ENCODE measurements at regions not wholly inside any gene's neighbourhood (a gene's known extent, or its start where the extent isn't known, plus 50 kb on each side); places are given as distances from the start of the nearest gene placed in this dataset.

- Histone ChIP-seq H4K91ac (replicated peaks; ENCODE audit: insufficient read length, low read length) (no peak overlapping the region), H3K27me3 (replicated peaks in 1 of 4; ENCODE audit: control insufficient read depth in 3 of 4, extremely low read depth in 1 of 4, insufficient read depth in 3 of 4, low read length in 3 of 4) (no peaks in the 10 kb centered on the region), H3K79me2 (ENCODE audit: control insufficient read depth in 1 of 2, insufficient read depth in 2 of 2, low read length in 2 of 2) (no peaks in the 10 kb centered on the region), H3K14ac (ENCODE audit: insufficient read length) (no peak overlapping the region), H3K9me3 (ENCODE audit: insufficient read depth in 2 of 2, low read depth in 1 of 2, low read length in 1 of 2) (no peaks in the 10 kb centered on the region), H3K27ac (ENCODE audit: low read depth, low read length) (no peak overlapping the region), H3K4me1 (replicated peaks in 1 of 4; ENCODE audit: control insufficient read depth in 3 of 4, insufficient read depth in 4 of 4, low read length in 3 of 4) (peaks cover 0 to 5% (median 2%) of the 10 kb centered on the region in 4 experiments; a peak in 3 of 7 replicates), H3K56ac (replicated peaks; ENCODE audit: insufficient read length, low read depth, low read length) (no peak overlapping the region), H2BK120ac (replicated peaks; ENCODE audit: low read depth, low read length) (no peak overlapping the region), H2AFZ (ENCODE audit: low read length) (no peak overlapping the region), H3K4me2 (ENCODE audit: insufficient read depth in 1 of 2, low read depth in 2 of 2, low read length in 2 of 2) (no peak overlapping the region), H3K4ac (replicated peaks; ENCODE audit: insufficient read length, low read depth, low read length) (no peak overlapping the region), H3K23me2 (ENCODE audit: low read depth, low read length) (no peaks in the 10 kb centered on the region), H2AK5ac (ENCODE audit: low read depth, low read length) (no peak overlapping the region), H2BK5ac (ENCODE audit: low read depth, low read length) (no peak overlapping the region), H3K36me3 (ENCODE audit: control insufficient read depth in 2 of 4, insufficient read depth in 4 of 4, low read length in 3 of 4) (no peaks in the 10 kb centered on the region), H3K9ac (replicated peaks in 1 of 4; ENCODE audit: extremely low read depth in 1 of 4, low read depth in 3 of 4, low read length in 3 of 4) (no peak overlapping the region), H3K23ac (ENCODE audit: insufficient read length) (no peak overlapping the region), H4K8ac (ENCODE audit: extremely low read depth, insufficient read depth, low read length) (no peak overlapping the region), H3K18ac (ENCODE audit: extremely low read depth, low read length) (no peak overlapping the region), H2BK15ac (ENCODE audit: low read length) (no peak overlapping the region), H3K4me3 (ENCODE audit: extremely low read depth in 1 of 4, insufficient read depth in 2 of 4, low read depth in 3 of 4, low read length in 4 of 4) (no peak overlapping the region), H4K5ac (ENCODE audit: insufficient read length, low read depth, low read length) (no peak overlapping the region), H4K20me1 (replicated peaks in 1 of 2; ENCODE audit: control insufficient read depth in 1 of 2, insufficient read depth in 2 of 2, low read length in 2 of 2) (no peaks in the 10 kb centered on the region), H3K79me1 (ENCODE audit: low read depth, low read length) (no peaks in the 10 kb centered on the region), H2BK20ac (ENCODE audit: low read length) (no peak overlapping the region), H2BK12ac (ENCODE audit: low read depth, low read length) (no peak overlapping the region)
- CTCF ChIA-PET (ENCODE audit: partially characterized antibody) = interaction anchor here (0.6 to 1.3 kb wide), 2 partner anchors 17 to 99 kb away, joined by 3 read pairs; no protein-coding TSS in a partner anchor
- no peak for DNase-seq (ENCODE audit: low read depth in 1 of 2, low spot score in 2 of 2)
- no peak for FAIRE-seq
- POLR2A ChIA-PET (ENCODE audit: partially characterized antibody) = no interaction called here
- no peak for TF ChIP-seq EP300 (IDR thresholded peaks at IDR 0.05; ENCODE audit: borderline replicate concordance in 1 of 2, low read depth in 2 of 2, low read length in 2 of 2)
- TF ChIP-seq SP2 (IDR thresholded peaks at IDR 0.05; ENCODE audit: low read length) = no peak
- no peak for TF ChIP-seq FOSL1 (IDR thresholded peaks at IDR 0.05; ENCODE audit: insufficient read depth, low read depth, low read length)
- peak; percentile 57 for TF ChIP-seq BACH1 (IDR thresholded peaks at IDR 0.05; ENCODE audit: low read length)
- no peak for TF ChIP-seq TBP (IDR thresholded peaks at IDR 0.05; ENCODE audit: low read depth, low read length)
- no peak for TF ChIP-seq CHD1 (IDR thresholded peaks at IDR 0.05; ENCODE audit: low read depth, low read length)
- TF ChIP-seq CREB1 (IDR thresholded peaks at IDR 0.05) = no peak
- no peak for TF ChIP-seq TAF1 (IDR thresholded peaks at IDR 0.05; ENCODE audit: low read depth, low read length)
These were observed 51.8 kb upstream of the BET1 start for GRCh38 chr7:94055963-94056362.

Measured in H1 (cell line).